ENCODE measurements at regions not wholly inside any gene's neighbourhood (a gene's known extent, or its start where the extent isn't known, plus 50 kb on each side); places are given as distances from the start of the nearest gene placed in this dataset.

- Histone ChIP-seq H3K27me3 (ENCODE audit: insufficient read depth) (no peaks in the 10 kb centered on the region), H3K4me2 (no peak overlapping the region), H4K20me1 (ENCODE audit: insufficient read depth) (no peaks in the 10 kb centered on the region), H3K27ac (ENCODE audit: low read depth in 2 of 2, low read length in 1 of 2) (no peak overlapping the region), H3K79me2 (ENCODE audit: insufficient read depth) (no peaks in the 10 kb centered on the region), H3F3A (replicated peaks; ENCODE audit: insufficient read depth) (no peaks in the 10 kb centered on the region), H3K9me2 (no peaks in the 10 kb centered on the region), H3K9ac (no peak overlapping the region), H3K9me3 (no peaks in the 10 kb centered on the region), H3K4me3 (ENCODE audit: low read depth in 2 of 2, low read length in 1 of 2) (no peak overlapping the region), H3K4me1 (ENCODE audit: control insufficient read depth in 1 of 2, insufficient read depth in 2 of 2, low read depth in 1 of 2, low read length in 1 of 2) (peaks cover 0 to 18% of the 10 kb centered on the region in 2 experiments; a peak in 1 of 4 replicates), H2AFZ (ENCODE audit: low read depth) (no peak overlapping the region), H3K36me3 (replicated peaks in 1 of 2; ENCODE audit: control insufficient read depth in 1 of 2, insufficient read depth in 2 of 2, low read length in 1 of 2) (no peaks in the 10 kb centered on the region)
- ChIA-PET POLR2A (no interaction called here), CTCF (no interaction called here)
- TF ChIP-seq PBX3 (IDR thresholded peaks at IDR 0.05), result no peak
- TF ChIP-seq MAX (IDR thresholded peaks at IDR 0.05; ENCODE audit: low read depth), result no peak
- TF ChIP-seq FOXM1 (IDR thresholded peaks at IDR 0.05; ENCODE audit: low read depth), result no peak
- TF ChIP-seq GABPA (IDR thresholded peaks at IDR 0.05; ENCODE audit: low read depth), result no peak
- no peak for TF ChIP-seq MEF2A (IDR thresholded peaks at IDR 0.05; ENCODE audit: borderline replicate concordance, low read depth)
- 83% methylated on average over 6 of the region's 6 CpGs for WGBS (ENCODE audit: low lambda C conversion rate)
- DNase-seq, result no peak
These were observed 76.4 kb upstream of the ZMIZ1 start for GRCh38 chr10:78992333-78992732.

- POLR2A ChIA-PET, result no interaction called here
- no peak overlapping the region for H3K9ac ChIP-seq
- no peaks in the 10 kb centered on the region for H4K20me1 ChIP-seq (ENCODE audit: insufficient read depth)
- H3K4me3 ChIP-seq (ENCODE audit: low read depth in 2 of 2, low read length in 1 of 2), result no peak overlapping the region
- no peaks in the 10 kb centered on the region for H3K9me3 ChIP-seq
- CTCF ChIA-PET, result interaction anchor here (0.5 to 1.0 kb wide), 2 partner anchors 30 to 343 kb away, joined by 3 to 5 read pairs; no protein-coding TSS in a partner anchor
- H3K27me3 ChIP-seq (ENCODE audit: insufficient read depth), result no peaks in the 10 kb centered on the region
- TF ChIP-seq CTCF (IDR thresholded peaks at IDR 0.05) (no peak), JUND (IDR thresholded peaks at IDR 0.05) (no peak), FOSL2 (IDR thresholded peaks at IDR 0.05; ENCODE audit: borderline replicate concordance, low read depth) (no peak), TAF1 (IDR thresholded peaks at IDR 0.05; ENCODE audit: borderline replicate concordance, low read depth, low read length) (no peak), RCOR1 (IDR thresholded peaks at IDR 0.05; ENCODE audit: low read length) (no peak), RFX5 (IDR thresholded peaks at IDR 0.05; ENCODE audit: low read length) (no peak), MEF2A (IDR thresholded peaks at IDR 0.05; ENCODE audit: borderline replicate concordance, low read depth) (no peak), GATA2 (CRISPR knock-in tag; IDR thresholded peaks at IDR 0.05) (no peak), SMC3 (IDR thresholded peaks at IDR 0.05; ENCODE audit: low read depth, low read length) (no peak), PBX3 (IDR thresholded peaks at IDR 0.05) (no peak)
- H3K4me1 ChIP-seq (ENCODE audit: control insufficient read depth in 1 of 2, insufficient read depth in 2 of 2, low read depth in 1 of 2, low read length in 1 of 2), result peaks cover 0 to 26% of the 10 kb centered on the region in 2 experiments; a peak in 1 of 4 replicates
- no peaks in the 10 kb centered on the region for H3K79me2 ChIP-seq (ENCODE audit: insufficient read depth)
- no peak overlapping the region for H3K4me2 ChIP-seq
- no peaks in the 10 kb centered on the region for H3F3A ChIP-seq (replicated peaks; ENCODE audit: insufficient read depth)
- H2AFZ ChIP-seq (ENCODE audit: low read depth), result no peak overlapping the region
- H3K36me3 ChIP-seq (replicated peaks in 1 of 2; ENCODE audit: control insufficient read depth in 1 of 2, insufficient read depth in 2 of 2, low read length in 1 of 2), result no peaks in the 10 kb centered on the region
- H3K27ac ChIP-seq (ENCODE audit: low read depth in 2 of 2, low read length in 1 of 2), result no peak overlapping the region
- 67% methylated on average over 6 of the region's 10 CpGs for WGBS (ENCODE audit: low lambda C conversion rate)
- H3K9me2 ChIP-seq, result no peaks in the 10 kb centered on the region
- no peak for DNase-seq
These were observed 75.4 kb upstream of the ZMIZ1 start for GRCh38 chr10:78993261-78993945.
